Left hindlimb (tissue), 1 donor: ENCODE measurements at regions not wholly inside any gene's neighbourhood (a gene's known extent, or its start where the extent isn't known, plus 50 kb on each side); places are given as distances from the start of the nearest gene placed in this dataset.
"Not testable (repeated sequence)": the region's sequence is repeated elsewhere in the genome, so short reads cannot be mapped to it uniquely, and the experiment has no call there.

Source experiments
- DNase-seq: peaks from one replicate; pipeline ENCODE4 v3.0.0-alpha.2; 2018

DNA sequence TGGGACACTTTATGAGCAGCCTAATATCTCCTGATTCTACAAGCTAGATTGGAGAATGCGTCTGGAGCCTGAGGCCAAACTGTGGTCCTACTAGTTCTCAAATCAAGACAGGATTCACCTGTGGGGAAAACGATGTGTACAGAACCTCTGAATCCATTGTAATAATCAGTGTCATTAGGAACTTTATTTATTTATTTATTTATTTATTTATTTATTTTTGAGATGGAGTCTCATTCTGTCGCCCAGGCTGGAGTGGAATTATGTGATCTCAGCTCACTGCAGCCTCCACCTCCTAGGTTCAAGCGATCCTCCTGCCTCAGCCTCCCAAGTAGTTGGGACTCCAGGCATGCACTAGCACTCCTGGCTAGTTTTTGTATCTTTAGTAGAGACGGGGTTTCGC lies 52.6 kb upstream of the KIF26B start:
- not testable (repeated sequence) for DNase-seq

DNA sequence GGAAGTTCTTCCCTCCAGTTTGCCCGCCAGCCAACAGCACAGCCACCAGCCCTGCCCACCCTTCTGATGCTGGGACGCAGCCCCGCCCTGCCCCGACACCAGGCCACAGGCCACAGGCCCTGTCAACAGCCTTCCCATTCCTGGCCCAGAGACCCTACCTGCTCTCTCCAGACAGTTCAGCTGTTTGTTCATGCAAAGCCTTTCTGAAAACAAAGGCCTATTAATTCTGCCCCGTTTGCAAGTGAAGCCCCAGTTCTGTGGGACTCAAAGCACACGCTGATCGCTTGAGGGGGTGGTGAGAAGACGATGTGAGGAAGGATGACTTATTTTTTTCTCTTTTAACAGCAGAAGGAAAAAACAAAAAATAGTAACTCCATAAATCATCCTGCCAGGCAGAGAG lies 55.4 kb upstream of the KIF26B start:
- DNase-seq: no peak

DNA sequence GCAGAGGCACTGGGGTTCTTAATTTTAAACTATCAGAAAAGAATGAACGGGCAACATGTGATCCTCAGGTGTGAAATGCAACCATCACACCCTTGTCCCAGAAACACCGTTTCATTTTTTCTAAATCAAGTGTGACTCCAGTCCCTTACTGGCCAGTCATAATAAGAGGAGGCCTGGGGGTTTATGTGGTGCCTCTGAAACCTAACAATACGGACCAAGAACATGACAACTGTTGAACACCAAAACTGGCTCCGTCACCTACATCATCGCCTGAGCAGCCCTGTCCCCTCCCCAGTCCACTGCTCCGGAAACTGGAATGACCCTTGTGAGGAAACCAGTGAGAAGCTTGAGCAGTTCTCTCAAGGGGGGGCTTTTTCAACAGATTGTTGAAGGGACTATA lies 55.9 kb upstream of the KIF26B start:
- DNase-seq: no peak

DNA sequence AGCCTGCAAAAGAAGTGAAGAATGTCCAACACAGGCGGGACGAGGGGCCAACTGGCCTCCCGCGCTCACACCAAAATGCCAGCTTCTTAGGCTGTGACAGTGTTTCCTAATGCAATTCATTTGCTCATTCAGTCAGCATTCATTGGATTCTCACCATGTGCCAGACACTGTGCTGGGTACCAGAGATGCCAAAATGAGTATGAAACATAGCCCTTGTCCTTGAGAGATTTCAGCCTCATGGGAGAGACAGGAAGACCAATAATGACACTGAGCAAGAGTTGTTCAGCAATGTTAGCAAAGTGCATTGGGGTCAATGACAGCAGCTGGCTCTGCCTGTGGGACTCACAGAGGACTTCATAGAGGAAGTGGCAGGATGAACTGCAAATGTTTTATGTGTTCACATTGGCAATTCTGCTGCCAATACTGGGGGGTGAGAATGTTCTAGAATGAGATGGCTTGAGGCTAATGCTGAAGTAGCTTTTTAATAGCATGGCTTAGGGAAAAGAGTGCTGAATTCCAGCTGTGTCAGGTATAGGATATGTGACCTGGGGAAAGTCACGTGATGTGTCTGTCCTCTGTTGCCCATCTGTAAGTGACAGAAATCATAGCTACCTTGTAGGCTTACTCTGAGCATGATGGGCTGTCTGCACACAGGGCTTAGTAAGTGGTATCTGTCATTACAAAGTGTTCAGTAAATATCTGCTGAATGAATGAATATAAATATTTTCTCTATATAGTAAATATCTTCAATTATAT lies 58.3 kb upstream of the KIF26B start:
- DNase-seq: no peak

DNA sequence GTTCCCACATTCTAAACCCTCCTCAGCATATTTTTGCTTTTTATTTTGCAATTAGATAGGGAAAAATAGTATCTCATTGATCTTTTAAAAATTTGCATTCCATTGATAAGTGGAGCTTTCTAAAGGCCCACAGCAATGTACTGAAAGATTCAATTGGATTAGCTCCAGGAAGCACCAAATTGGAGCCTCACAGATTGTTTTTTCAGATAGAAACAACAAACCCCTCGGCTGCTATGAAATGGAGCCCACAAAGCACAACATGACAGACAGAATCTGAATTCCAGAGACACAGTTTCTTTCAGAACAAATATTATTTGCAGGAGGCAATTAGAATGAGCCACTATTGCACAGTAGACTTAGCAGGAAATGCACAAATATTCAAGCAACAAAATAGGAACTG lies 58.9 kb upstream of the KIF26B start:
- DNase-seq: no peak

DNA sequence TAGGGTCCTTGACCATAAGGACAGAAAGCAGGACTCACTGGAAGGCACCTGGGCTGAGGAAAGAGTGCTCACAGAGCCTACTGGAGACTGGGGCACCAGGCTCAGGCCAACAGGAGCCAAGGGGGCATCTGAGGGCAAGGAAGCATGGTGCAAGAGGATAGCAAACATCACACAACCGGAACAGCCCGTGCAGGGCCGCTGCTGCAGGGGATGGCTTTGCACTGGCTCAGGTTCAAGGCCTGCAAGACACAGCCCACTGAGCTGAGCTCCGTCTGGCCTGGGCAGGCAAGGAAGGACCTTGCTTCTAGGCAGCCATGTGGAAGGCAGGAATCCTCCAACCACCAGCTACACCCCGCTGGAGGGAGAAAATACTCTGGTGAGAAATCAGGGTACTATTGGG lies 59.8 kb upstream of the KIF26B start:
- DNase-seq: no peak

DNA sequence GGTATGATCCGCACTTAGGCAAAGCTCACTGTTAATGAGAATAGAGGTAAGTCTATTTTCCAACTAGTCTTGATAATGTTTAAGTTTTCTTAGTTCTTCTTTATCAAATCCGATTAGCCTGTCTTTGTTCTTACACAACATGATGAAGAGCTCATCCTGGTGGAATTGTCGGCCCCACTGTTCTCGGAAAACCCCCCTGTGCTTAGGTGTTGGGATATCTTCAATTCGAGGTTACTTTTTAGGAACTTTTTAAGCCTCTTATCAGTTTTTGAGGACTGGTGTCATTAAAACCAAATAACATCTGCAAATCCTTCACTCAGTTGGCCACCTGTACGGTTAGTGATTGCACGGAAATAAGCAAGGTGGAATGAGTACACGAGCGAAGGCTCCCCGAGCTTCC lies 60.7 kb upstream of the KIF26B start:
- no peak for DNase-seq

DNA sequence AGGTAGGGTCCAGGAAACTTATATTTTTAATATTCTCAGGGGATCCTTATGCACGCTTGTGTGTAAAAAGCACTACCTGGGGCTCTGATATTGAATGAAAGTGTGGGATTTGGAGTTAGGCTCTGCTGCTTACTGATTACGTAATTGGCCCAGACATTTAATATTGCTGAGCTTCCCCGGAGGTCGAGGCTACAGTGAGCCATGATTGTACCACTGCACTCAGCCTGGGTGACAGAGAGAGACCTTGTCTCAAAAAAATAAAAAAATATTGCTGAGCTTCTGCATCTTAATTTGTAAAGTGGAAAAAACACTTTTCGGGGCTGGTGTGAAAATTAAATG lies 62.2 kb upstream of the KIF26B start:
- DNase-seq: no peak

DNA sequence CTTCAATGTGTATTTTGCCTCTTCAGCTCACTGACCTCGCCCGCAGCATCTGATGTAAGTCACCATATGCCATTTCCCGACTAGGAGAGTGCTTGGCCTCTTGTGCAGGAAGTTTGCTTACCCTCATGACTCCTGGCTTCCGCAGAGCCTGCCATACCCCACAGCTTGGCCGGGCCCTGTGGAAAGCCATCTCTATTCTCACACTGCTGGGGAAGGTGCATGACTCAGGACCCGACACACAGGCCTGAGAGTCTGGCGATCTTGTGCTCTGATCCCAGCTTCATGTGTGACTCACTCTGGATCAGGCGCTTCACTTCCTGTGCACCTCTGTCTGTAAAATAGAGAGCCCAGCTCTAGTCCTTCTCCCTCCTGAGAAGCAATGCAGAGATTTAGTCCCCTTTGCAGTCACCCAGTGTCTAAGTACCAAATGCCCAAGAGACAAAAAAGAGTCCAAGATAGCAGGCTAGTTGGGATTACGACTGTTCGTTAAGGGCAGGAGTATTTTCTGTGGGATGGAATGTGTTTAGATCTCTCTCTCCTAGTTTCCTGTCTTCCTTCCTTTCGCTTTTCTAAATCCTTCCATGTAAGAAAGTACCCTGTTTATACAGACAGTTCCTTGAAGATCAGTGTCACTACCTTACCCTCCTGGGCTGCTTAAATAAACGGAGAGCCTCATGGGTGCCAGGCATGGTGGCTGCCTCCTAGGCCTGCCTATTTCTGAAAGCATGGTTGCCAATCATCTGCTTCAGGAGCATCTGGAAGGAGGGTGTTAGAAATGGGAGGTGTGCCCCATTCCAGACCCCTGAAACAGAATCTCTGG lies 62.8 kb upstream of the KIF26B start:
- DNase-seq: peak; percentile 33

DNA sequence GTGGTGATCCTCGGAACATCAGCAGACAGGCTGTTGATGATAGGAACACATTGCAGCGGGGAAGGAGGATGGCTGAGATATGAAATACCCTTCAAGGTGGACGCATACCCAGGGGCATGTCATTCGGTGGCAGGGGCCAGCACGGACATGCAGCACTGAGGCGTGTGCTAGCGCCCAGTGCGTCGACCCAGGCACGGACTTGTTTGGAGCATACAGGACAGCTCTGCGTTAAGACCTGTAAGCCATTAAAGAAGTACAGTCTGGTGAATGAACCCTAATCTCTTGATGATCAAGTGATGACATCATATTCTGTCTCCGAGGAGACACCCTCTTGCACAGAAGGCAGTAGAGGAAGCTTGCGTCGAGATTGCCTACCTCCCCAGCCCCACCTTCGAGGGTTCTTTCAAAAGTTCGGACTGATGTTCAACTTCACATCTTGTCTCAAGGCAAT lies 63.6 kb upstream of the KIF26B start:
- no peak for DNase-seq

DNA sequence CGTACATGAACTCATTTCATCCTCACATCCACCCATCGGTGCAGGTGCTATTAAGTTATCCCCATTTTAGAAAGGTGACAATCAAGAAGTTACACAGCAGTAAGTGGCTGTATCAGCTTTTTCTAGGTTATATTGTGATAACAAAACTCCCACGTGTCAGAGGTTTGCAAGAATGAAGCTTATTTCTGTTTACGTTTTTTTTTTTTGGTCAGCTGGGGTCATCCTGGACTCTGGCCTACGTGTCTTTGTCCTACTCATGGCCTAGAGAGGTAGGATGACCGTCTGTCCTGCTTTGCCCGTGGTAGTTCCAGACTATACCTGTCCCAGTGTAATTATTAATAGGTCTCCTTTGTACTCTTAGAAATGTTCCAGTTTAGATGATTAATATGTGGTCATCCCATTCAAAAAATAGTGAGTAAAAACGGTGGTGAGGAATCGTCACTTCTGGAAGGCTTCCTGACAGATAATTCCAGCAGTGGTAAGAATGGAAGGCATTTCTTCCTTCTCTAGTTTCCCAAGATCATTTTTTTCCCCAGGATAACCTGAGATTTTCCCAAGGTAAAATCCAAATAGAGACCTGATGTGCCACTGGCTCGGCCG lies 64.2 kb upstream of the KIF26B start:
- DNase-seq: no peak

DNA sequence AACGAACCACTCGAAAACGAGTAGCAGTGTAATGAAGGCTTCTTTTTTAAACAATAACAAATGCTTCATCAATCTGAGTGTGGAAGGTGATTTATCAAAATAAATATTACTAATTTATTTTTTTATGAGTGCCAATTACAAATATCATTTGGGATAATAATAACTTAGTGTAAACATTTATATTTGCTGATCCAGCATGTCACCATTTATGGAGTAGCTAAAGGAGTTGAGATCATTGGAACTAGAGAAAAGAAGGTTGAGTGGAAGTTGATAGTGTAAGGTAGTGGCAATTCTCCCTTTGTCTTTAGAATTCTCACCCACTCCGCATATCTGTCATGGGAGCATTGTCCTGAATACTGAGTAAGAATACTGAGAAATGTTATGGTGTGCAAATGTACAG lies 67.1 kb upstream of the KIF26B start:
- DNase-seq: no peak

DNA sequence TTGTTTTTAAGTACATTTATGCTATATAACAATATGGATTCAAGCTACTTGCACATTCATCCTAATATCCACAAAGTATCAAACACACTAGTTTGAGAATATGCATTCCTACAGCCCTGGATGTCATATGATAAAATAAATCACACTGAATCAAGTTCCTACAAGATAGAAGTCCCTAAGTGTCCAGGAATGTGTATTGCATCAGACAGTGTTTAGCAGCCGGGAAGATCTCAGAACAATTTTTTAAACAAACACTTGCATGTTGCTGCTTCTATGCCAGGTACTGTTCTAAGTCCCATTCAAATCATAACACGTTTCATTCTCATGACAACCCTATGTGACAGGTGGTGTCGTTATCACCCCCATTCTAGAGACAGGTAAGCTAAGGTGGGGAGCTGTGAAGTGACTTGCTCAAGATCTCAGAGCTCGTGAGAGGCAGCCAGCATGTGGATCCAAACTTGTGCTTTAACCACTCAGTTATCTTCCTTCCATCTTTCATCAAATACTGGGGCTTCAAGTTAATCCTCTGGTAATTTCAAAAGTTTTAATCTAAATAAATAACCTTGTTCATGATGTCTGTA lies 68.3 kb upstream of the KIF26B start:
- DNase-seq: no peak

DNA sequence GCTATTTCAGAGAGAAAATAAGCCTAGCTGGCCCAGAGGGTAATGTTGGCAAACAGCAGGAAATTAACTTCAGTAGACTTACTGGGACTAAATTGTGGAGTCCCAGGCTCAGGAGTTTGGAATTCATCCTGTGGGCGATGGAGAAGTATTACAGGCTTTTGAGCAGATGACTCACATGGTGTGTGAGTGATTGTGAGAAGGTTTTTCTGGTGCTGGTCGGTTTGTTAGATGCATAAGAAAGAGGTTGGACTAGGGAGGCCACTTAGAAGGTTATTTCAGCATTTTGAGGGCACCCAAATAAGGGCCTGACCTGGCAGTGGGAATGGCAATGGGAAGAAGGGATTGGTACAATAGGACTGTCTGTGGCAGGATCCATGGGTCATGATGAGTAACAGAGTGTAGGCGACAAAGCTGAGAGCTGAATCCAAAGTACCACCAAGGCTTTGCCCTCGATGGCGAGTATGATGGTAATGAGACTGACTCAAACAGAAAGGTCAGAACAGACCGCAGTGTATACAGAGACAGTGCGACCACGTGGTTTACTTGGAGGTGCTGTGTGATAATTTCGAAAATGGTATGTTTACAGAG lies 69.2 kb upstream of the KIF26B start:
- no peak for DNase-seq

DNA sequence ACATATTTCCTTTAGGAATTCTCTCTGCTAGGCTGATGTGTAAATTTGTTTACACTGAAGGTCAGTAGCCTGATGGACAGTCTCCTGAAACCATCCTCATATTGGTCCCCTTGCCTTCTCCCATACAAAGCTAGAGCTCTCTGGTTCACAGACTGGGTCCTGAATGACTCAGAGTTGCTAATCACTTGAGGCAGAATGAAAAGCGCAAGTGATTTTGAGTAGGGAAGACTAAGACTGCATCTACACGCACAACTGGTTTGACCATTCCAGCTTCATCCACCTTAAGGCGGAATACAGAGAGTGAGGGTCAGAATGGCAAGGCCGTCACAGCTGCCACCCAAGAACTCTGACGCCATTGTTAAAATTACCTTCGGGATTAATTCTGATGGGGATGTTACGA lies 70.2 kb upstream of the KIF26B start:
- no peak for DNase-seq

DNA sequence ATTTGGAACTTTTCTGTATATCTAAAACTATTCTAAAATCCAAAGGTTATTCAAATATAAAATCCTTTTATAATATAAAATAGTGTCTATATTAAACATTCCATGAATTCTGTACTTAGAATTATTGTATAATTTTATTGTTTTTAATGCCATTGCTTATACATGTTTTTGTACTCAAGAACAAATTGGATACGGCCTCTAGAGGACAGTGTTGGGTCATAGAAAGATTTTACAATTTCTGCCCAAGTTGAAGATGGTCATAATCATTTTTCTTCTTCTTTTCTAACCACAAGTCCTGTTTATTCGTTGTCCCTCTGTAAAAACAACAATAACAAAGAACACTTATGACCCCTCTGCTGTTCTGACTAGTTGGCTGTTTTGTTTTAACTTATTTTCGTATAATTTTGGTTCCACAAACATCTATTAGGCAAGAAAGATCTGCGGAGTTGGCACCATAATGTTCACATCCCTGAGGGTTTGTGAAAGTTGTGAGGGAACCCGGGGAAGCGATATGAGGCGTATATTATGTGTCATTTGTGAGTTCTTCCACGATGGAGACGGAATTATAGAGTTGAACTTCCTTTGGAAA lies 75.7 kb upstream of the KIF26B start:
- no peak for DNase-seq

DNA sequence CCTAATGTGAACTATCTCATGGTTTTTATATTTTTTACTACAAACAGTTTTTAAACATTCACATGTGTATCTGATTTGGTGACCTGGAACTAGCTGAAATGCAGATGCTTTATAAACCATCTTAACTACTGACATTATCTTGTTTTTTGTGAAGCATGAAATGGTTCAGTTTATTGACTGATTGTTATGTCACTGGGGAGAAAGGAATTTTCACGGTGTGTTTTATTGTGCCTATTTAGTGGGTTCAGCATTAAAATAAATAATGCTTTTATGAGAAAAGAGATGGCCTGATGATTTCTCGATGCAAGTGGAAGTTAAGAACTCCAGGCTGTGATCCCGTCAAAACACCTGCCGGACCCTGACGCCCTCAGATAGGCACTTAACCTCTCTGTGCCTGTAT lies 79.9 kb upstream of the KIF26B start:
- DNase-seq: no peak

DNA sequence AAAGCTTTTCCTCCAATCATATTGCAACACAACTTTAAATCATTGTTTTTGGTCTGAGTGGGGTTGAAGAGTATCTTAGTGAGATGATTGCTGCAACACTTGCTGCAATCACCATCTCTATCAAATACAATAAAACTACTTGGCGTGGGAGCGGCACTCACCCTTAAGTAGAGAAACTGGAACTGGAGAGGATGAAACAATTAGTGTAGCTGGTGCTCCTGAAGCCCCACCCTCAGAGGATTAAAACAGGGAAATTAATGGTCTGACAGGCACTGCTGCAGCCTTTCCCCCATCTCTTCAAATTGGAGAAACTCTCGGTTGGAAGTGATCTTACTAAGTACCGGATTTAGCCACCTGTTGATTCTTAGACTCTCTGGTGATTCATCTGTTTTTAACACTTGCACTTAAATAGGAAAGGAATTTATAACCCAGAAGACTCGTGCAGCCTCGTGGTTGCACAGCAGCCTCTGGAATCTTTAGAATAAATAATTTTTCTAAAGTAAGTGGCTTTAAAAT lies 80.5 kb upstream of the KIF26B start:
- no peak for DNase-seq

DNA sequence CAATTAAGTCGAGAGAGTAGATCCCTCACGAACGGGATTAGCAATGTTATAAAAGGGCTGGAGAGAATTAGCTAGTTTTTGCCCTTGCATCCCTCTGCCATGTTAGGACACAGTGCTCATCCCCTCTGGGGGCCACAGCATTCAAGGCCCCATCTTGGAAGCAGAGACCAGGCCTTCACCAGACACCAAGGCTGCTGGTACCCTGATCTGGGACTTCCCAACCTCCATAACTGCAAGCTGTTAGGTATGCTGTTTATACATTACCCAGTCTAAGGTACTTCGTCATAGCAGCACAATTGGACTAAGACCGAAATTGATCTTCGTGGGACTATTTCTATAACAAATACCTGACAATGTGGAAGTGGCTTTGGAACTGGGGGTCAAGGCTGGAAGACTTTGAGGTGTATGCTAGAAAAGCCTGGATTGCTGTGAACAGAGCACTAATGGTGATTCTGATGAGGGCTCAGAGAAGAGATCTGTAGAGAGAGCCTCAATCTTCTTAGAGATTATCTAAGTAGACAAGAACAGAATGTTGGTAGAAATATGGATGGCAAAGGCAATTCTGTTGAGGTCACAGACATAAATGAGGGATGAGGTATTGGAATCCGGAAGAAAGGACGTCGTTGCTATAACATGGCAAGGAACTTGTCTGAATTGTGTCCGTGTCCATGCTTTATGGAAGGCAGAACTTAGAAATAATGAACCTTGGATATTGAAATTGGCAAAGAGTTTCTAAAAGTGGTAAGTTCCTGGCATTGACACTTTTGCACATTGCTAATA lies 83.8 kb upstream of the KIF26B start:
- no peak for DNase-seq

DNA sequence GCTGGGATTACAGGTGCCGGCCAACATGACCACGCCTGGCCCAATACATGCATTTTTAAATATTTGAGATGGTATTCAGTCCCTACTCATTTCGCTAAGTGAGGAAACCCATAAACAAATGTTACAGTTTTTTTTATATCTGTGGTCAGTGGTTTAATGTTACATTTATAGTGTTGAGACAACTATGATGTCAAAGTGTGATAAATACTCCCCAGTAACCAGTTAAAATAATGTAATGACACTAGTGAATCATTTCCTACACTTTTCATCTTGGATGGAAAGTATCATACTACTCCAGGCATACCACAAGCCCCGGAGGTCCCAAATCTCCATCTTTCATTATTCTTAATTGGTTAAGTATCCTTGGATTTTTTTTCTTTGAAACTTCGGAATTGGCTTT lies 87.5 kb upstream of the KIF26B start:
- DNase-seq: no peak

DNA sequence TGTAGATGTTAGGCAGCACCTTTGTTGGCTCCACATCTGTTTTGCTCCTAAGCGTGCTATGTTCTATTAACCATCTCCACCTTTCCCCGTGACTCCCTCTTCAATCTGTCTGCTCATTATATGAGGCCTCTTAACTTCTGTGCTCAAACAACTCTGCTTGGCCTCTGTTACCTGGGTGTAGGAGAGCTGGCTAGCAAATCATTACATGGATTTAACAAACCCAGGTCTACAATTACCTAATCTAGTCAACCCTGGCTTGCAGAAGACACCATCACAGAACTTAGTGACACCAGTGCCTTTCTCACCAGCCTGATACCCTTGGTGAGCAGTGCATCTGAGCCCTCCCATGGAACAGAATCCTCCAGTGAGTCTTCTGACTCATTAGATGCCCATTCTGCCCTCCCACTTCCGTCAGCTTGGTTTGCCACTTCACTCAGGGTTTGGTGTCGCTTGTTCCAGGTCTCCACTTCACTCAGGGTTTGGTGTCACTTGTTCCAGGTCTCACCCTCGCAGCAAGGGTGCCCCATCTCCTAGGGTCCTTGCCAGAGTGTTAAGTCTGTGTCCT lies 92.0 kb upstream of the KIF26B start:
- no peak for DNase-seq

DNA sequence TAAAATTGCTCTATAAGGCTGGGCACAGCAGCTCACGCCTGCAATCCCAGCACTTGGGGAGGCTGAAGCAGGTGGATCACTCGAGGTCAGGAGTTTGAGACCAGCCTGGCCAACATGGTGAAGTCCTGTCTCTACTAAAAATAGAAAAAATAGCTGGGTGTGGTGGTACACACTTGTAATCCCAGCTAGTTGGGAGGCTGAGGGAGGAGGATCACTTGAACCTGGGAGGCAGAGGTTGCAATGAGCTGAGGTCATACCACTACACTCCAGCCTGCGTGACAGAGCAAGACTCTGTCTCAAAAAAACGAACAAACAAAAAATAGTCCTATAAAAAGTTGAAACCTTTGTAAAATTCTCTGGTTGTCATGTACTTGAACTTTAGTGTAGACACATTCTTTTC lies 93.0 kb upstream of the KIF26B start:
- DNase-seq: not testable (repeated sequence)
